GM12878 (cell line): ENCODE measurements at regions not wholly inside any gene's neighbourhood (a gene's known extent, or its start where the extent isn't known, plus 50 kb on each side); places are given as distances from the start of the nearest gene placed in this dataset.

Source experiments
- CHD4 ChIP-seq: fragments of 200-600 bp; sonication (generic); IDR thresholded peaks from 2 replicates; pipeline ENCODE4 v1.6.1; 2016; ENCODE audit warnings: mild to moderate bottlenecking
- ETV6 ChIP-seq, 2 experiments: fragments of 450-650 bp in 1 of 2; IDR thresholded peaks in 1 of 2; conservative IDR thresholded peaks in 1 of 2; 2 replicates each; pipeline ENCODE4 v1.6.1; 2014; ENCODE audit warnings: antibody characterized with exemption in 1 of 2, borderline replicate concordance in 1 of 2, low read depth in 1 of 2, mild to moderate bottlenecking in 1 of 2, moderate library complexity in 1 of 2
- FOS ChIP-seq: IDR thresholded peaks from 3 replicates; pipeline ENCODE4 v1.6.1; 2011; ENCODE audit warnings: borderline replicate concordance; ENCODE audit not compliant: insufficient read length; ENCODE audit errors: extremely low read depth
- IRF4 ChIP-seq: IDR thresholded peaks from 2 replicates; pipeline ENCODE4 v1.6.1; 2011; ENCODE audit warnings: low read depth, low read length
- PKNOX1 ChIP-seq: fragments of 450-650 bp; IDR thresholded peaks from 2 replicates; pipeline ENCODE4 v1.6.1; 2016; ENCODE audit warnings: mild to moderate bottlenecking
- SMARCA5 ChIP-seq: fragments of 450-650 bp; IDR thresholded peaks from 2 replicates; pipeline ENCODE4 v1.6.1; 2017; ENCODE audit warnings: mild to moderate bottlenecking
- SP1 ChIP-seq: IDR thresholded peaks from one replicate; pipeline ENCODE4 v1.6.1; 2011; ENCODE audit warnings: low read depth, low read length
- SREBF1 ChIP-seq: IDR thresholded peaks from 2 replicates; pipeline ENCODE4 v1.6.1; 2012; ENCODE audit warnings: mild to moderate bottlenecking, low read length
- TBL1XR1 ChIP-seq: IDR thresholded peaks from 2 replicates; pipeline ENCODE4 v1.6.1; 2012; ENCODE audit warnings: low read depth, low read length, improper control_type of control experiment
- TF ChIP-seq, protein P1 (sequence below): fragments of 450-650 bp; IDR thresholded peaks from 2 replicates; pipeline ENCODE4 v1.6.1; 2018; ENCODE audit warnings: borderline replicate concordance, mild to moderate bottlenecking; ENCODE audit not compliant: partially characterized antibody
- TF ChIP-seq, protein P2 (sequence below): fragments of 450-650 bp; IDR thresholded peaks from 2 replicates; pipeline ENCODE4 v1.6.1; 2017; ENCODE audit warnings: mild to moderate bottlenecking, moderate library complexity
- TF ChIP-seq, protein P3 (sequence below), 3 experiments: IDR thresholded peaks in 2 of 3; conservative IDR thresholded peaks in 1 of 3; 2 replicates each; pipeline ENCODE4 v1.5.1; 2011; ENCODE audit warnings: low read depth in 3 of 3, low read length in 3 of 3, mild to moderate bottlenecking in 3 of 3, control low read depth in 2 of 3, moderate library complexity in 2 of 3, inconsistent platforms in 1 of 3, mixed read lengths in 1 of 3; ENCODE audit not compliant: control insufficient read depth in 2 of 3, insufficient read depth in 1 of 3; ENCODE audit errors: extremely low read depth in 1 of 3
- TF ChIP-seq, protein P4 (sequence below): IDR thresholded peaks from 2 replicates; pipeline ENCODE4 v1.6.1; 2012; ENCODE audit warnings: low read depth, low read length, improper control_type of control experiment
- TF ChIP-seq, protein P5 (sequence below): IDR thresholded peaks from 2 replicates; pipeline ENCODE4 v1.6.1; 2011; ENCODE audit warnings: borderline replicate concordance, low read depth, mild to moderate bottlenecking, moderate library complexity, mixed read lengths, low read length; ENCODE audit not compliant: insufficient read depth; ENCODE audit errors: extremely low read length

DNA sequence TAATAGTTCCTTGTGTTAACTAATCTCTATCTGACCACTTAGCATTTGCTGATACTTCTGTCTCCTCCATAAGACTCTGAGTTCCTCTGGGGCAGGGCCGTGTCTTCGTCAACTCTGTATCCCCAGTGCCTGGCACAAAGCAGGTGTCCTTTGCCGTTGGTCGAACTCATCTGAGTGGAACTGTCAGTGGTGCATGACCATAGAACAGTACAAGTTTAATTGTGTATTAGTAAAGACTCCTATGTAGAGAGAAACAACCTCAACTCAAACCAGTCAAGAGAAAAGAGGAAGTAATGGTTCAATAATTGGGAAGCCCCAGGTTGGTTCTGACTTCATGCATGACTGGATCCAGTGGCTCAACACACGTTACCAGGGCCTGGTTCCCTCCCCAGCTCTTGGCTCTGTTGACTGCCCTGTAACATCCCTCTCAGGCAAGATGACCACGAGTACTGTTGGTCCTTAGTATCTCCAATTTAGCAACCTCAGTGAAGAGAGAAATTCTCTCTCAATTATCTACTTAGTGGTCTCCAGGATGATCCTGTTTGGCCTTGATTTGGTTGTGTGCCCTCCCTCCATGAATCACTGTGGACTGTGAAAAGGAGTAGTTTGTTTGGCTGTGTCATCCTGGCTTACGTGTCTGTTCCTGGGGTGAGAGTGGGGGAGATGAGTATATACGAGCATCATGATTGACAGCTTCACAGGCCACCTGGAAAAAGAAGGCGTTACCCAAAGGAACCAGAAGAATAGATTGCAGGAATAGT lies 58.5 kb upstream of the MSH6 start (continued):
- TF ChIP-seq PKNOX1 (peak; percentile 96), ETV6 (conservative IDR thresholded peaks at IDR 0.05 in 1 of 2, IDR thresholded peaks at IDR 0.05 in 1 of 2; ENCODE audit: borderline replicate concordance in 1 of 2, low read depth in 1 of 2) (peak in 1 of 2 experiments; percentile 84; a peak in 2 of 4 replicates), SP1 (peak; percentile 21), SMARCA5 (no peak), SREBF1 (peak; percentile 88), IRF4 (peak; percentile 67), FOS (no peak), CHD4 (no peak), TBL1XR1 (peak; percentile 43; the same call in 1 of the 2 replicates)
- TF ChIP-seq, protein P1, sequence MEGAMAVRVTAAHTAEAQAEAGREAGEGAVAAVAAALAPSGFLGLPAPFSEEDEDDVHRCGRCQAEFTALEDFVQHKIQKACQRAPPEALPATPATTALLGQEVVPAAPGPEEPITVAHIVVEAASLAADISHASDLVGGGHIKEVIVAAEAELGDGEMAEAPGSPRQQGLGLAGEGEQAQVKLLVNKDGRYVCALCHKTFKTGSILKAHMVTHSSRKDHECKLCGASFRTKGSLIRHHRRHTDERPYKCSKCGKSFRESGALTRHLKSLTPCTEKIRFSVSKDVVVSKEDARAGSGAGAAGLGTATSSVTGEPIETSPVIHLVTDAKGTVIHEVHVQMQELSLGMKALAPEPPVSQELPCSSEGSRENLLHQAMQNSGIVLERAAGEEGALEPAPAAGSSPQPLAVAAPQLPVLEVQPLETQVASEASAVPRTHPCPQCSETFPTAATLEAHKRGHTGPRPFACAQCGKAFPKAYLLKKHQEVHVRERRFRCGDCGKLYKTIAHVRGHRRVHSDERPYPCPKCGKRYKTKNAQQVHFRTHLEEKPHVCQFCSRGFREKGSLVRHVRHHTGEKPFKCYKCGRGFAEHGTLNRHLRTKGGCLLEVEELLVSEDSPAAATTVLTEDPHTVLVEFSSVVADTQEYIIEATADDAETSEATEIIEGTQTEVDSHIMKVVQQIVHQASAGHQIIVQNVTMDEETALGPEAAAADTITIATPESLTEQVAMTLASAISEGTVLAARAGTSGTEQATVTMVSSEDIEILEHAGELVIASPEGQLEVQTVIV = no peak
- TF ChIP-seq, protein P2, sequence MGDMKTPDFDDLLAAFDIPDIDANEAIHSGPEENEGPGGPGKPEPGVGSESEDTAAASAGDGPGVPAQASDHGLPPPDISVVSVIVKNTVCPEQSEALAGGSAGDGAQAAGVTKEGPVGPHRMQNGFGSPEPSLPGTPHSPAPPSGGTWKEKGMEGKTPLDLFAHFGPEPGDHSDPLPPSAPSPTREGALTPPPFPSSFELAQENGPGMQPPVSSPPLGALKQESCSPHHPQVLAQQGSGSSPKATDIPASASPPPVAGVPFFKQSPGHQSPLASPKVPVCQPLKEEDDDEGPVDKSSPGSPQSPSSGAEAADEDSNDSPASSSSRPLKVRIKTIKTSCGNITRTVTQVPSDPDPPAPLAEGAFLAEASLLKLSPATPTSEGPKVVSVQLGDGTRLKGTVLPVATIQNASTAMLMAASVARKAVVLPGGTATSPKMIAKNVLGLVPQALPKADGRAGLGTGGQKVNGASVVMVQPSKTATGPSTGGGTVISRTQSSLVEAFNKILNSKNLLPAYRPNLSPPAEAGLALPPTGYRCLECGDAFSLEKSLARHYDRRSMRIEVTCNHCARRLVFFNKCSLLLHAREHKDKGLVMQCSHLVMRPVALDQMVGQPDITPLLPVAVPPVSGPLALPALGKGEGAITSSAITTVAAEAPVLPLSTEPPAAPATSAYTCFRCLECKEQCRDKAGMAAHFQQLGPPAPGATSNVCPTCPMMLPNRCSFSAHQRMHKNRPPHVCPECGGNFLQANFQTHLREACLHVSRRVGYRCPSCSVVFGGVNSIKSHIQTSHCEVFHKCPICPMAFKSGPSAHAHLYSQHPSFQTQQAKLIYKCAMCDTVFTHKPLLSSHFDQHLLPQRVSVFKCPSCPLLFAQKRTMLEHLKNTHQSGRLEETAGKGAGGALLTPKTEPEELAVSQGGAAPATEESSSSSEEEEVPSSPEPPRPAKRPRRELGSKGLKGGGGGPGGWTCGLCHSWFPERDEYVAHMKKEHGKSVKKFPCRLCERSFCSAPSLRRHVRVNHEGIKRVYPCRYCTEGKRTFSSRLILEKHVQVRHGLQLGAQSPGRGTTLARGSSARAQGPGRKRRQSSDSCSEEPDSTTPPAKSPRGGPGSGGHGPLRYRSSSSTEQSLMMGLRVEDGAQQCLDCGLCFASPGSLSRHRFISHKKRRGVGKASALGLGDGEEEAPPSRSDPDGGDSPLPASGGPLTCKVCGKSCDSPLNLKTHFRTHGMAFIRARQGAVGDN = no peak; the same call in none of the 2 replicates
- TF ChIP-seq, protein P3, sequence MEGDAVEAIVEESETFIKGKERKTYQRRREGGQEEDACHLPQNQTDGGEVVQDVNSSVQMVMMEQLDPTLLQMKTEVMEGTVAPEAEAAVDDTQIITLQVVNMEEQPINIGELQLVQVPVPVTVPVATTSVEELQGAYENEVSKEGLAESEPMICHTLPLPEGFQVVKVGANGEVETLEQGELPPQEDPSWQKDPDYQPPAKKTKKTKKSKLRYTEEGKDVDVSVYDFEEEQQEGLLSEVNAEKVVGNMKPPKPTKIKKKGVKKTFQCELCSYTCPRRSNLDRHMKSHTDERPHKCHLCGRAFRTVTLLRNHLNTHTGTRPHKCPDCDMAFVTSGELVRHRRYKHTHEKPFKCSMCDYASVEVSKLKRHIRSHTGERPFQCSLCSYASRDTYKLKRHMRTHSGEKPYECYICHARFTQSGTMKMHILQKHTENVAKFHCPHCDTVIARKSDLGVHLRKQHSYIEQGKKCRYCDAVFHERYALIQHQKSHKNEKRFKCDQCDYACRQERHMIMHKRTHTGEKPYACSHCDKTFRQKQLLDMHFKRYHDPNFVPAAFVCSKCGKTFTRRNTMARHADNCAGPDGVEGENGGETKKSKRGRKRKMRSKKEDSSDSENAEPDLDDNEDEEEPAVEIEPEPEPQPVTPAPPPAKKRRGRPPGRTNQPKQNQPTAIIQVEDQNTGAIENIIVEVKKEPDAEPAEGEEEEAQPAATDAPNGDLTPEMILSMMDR (IDR thresholded peaks at IDR 0.05 in 2 of 3, conservative IDR thresholded peaks at IDR 0.05 in 1 of 3; ENCODE audit: control insufficient read depth in 2 of 3, extremely low read depth in 1 of 3, insufficient read depth in 1 of 3, low read depth in 3 of 3, low read length in 3 of 3) = no peak
- TF ChIP-seq, protein P4, sequence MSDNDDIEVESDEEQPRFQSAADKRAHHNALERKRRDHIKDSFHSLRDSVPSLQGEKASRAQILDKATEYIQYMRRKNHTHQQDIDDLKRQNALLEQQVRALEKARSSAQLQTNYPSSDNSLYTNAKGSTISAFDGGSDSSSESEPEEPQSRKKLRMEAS = peak; percentile 51; the same call in 1 of the 2 replicates
- TF ChIP-seq, protein P5, sequence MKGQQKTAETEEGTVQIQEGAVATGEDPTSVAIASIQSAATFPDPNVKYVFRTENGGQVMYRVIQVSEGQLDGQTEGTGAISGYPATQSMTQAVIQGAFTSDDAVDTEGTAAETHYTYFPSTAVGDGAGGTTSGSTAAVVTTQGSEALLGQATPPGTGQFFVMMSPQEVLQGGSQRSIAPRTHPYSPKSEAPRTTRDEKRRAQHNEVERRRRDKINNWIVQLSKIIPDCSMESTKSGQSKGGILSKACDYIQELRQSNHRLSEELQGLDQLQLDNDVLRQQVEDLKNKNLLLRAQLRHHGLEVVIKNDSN = no peak
